Nephron progenitor cell (in vitro differentiated cells): ENCODE measurements at regions not wholly inside any gene's neighbourhood (a gene's known extent, or its start where the extent isn't known, plus 50 kb on each side); places are given as distances from the start of the nearest gene placed in this dataset.

ENCODE experiments used
- DNase-seq: peaks from one replicate; pipeline ENCODE4 v3.0.0; 2021
- H3K27ac Mint-ChIP-seq: 2 replicates; pipeline ENCODE4 v1.8.0; 2021; ENCODE audit warnings: mild to moderate bottlenecking, moderate library complexity, mixed read lengths
- H3K27me3 Mint-ChIP-seq: 2 replicates; pipeline ENCODE4 v1.8.0; 2021; ENCODE audit warnings: mild to moderate bottlenecking, low read depth, mixed read lengths; ENCODE audit not compliant: poor library complexity
- H3K36me3 Mint-ChIP-seq: 2 replicates; pipeline ENCODE4 v1.8.0; 2021; ENCODE audit warnings: low read depth, mixed read lengths
- H3K4me1 Mint-ChIP-seq: 2 replicates; pipeline ENCODE4 v1.8.0; 2021; ENCODE audit warnings: mixed read lengths
- H3K4me3 Mint-ChIP-seq: 2 replicates; pipeline ENCODE4 v1.8.0; 2021; ENCODE audit warnings: mild to moderate bottlenecking, moderate library complexity, mixed read lengths
- H3K9me3 Mint-ChIP-seq: 2 replicates; pipeline ENCODE4 v1.8.0; 2021; ENCODE audit warnings: mild to moderate bottlenecking, moderate library complexity, mixed read lengths
- CTCF ChIP-seq: fragments of 200-600 bp; sonication (generic); IDR thresholded peaks from 2 replicates; pipeline ENCODE4 v1.5.0; 2021; ENCODE audit warnings: antibody characterized with exemption

- no peak overlapping the region for H3K4me3 Mint-ChIP-seq
- no peak for DNase-seq
- no peak for TF ChIP-seq CTCF
- H3K27me3 Mint-ChIP-seq = no peaks in the 10 kb centered on the region
- H3K36me3 Mint-ChIP-seq = no peaks in the 10 kb centered on the region
- H3K9me3 Mint-ChIP-seq = no peaks in the 10 kb centered on the region
- no peak overlapping the region for H3K27ac Mint-ChIP-seq
- H3K4me1 Mint-ChIP-seq = no peaks in the 10 kb centered on the region
These were observed 365.6 kb upstream of the PCDH7 start for GRCh38 chr4:30354605-30355004.

DNA sequence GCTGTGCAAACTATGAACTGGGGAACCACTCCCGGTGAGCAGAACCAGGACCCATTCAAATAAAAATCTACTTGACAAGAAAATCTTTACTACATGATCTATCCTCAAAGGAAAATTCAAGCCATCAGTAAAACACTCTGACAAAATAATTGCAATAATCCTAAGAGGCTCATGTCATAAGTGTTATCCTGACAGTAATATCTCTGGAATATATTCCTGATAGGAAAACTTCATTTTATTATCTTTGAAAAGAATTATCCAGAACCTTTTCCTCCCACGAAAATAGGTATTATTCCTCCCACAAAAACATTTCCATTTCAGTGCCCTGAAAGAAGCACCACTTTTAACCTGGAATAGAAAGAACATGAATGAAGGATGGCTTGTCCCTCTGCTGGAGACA is 357.7 kb upstream of the PCDH7 start:
- Mint-ChIP-seq H3K36me3 (no peaks in the 10 kb centered on the region), H3K9me3 (peaks cover 3% of the 10 kb centered on the region), H3K27ac (no peak overlapping the region), H3K27me3 (peaks cover 5% of the 10 kb centered on the region), H3K4me3 (no peak overlapping the region), H3K4me1 (no peaks in the 10 kb centered on the region)
- TF ChIP-seq CTCF = no peak
- no peak for DNase-seq

DNA sequence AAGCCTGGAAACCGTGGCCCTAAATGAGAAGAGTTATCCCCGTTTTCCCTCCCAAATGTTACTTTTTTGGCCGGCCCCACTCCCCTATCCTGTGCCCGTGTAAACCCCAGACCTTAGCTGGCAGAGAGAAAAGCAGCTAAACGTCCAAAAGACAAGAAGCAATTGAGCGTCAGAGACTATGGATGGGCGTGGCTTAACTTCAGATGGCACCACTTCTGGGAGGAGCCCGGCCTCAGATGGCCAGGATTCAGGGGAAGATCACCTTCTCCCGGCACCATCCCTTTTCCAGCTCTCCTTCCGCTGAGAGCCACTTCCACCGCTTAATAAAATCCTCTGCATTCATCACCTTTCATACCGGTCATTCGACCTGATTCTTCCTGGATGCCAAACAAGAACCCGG is 350.1 kb upstream of the PCDH7 start:
- Mint-ChIP-seq H3K4me1 (no peaks in the 10 kb centered on the region), H3K27ac (no peak overlapping the region), H3K36me3 (no peaks in the 10 kb centered on the region), H3K4me3 (no peak overlapping the region), H3K27me3 (peaks cover 2% of the 10 kb centered on the region), H3K9me3 (no peaks in the 10 kb centered on the region)
- DNase-seq = no peak
- no peak for TF ChIP-seq CTCF

DNA sequence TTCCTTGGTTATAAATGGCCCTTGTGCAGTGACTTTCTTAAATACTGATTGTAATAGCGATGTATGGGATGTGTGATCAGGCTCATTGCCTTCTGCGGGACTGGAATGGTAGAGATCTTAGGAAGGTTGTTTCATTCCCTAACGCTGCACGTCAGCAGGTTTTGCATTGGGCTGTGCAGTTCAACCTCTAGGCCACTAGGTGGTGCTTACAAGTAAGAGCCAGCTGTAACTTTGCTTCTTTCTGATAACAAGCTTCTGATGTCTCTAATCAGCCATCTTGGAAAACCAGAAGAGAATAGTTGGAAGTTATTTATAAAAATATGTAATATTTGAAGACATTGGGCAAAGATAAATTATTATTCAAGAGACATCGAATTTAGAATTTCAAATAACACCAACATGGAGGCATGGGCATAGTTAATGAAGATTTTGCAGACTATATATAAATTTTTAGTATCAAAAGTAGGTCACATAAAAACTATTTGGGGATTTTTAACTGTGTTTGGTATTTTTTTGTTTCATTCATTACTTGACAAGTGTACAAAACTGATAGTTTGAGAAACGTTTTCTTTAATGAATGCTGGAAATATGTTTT is 339.7 kb upstream of the PCDH7 start:
- Mint-ChIP-seq H3K4me3 (no peak overlapping the region), H3K36me3 (no peaks in the 10 kb centered on the region), H3K9me3 (peaks cover 4% of the 10 kb centered on the region), H3K27me3 (no peaks in the 10 kb centered on the region), H3K27ac (no peak overlapping the region), H3K4me1 (no peaks in the 10 kb centered on the region)
- TF ChIP-seq CTCF = peak; percentile 82
- DNase-seq = peak; percentile 54

- H3K4me3 Mint-ChIP-seq = no peak overlapping the region
- TF ChIP-seq CTCF = no peak
- H3K36me3 Mint-ChIP-seq = no peaks in the 10 kb centered on the region
- no peaks in the 10 kb centered on the region for H3K27me3 Mint-ChIP-seq
- no peaks in the 10 kb centered on the region for H3K9me3 Mint-ChIP-seq
- H3K27ac Mint-ChIP-seq = no peak overlapping the region
- no peak for DNase-seq
- no peaks in the 10 kb centered on the region for H3K4me1 Mint-ChIP-seq
These were observed 334.5 kb upstream of the PCDH7 start for GRCh38 chr4:30385650-30386049.

- no peak for DNase-seq
- no peak for TF ChIP-seq CTCF
- Mint-ChIP-seq H3K4me1 (no peaks in the 10 kb centered on the region), H3K27me3 (no peaks in the 10 kb centered on the region), H3K4me3 (no peak overlapping the region), H3K9me3 (no peaks in the 10 kb centered on the region), H3K36me3 (no peaks in the 10 kb centered on the region), H3K27ac (no peak overlapping the region)
These were observed 333.8 kb upstream of the PCDH7 start for GRCh38 chr4:30386266-30386895.
